ENCODE measurements at regions not wholly inside any gene's neighbourhood (a gene's known extent, or its start where the extent isn't known, plus 50 kb on each side); places are given as distances from the start of the nearest gene placed in this dataset.
A peak's percentile ranks its signal among the peaks of the same experiment; 100 is the strongest.

DNA sequence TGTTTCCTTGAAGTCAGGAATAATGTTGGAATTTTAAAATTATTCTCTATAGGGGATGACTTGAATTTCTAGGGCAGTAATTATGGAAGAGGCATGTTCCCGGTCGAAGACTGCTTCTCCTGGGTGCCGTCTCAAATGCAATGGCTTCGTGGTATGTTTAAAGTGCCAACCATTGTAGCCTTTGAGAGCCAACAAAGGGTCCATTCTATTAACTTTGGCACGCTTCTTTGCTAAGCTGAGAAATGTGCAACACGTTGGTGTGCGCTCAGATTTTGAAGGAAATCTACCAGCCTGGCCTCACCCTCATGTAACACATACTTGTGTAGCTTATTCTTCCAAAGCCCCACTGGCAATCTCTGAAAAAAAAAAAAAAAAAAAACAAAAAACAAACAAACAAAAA, 221.2 kb upstream of the ANKH start:
- TF ChIP-seq, protein P1, sequence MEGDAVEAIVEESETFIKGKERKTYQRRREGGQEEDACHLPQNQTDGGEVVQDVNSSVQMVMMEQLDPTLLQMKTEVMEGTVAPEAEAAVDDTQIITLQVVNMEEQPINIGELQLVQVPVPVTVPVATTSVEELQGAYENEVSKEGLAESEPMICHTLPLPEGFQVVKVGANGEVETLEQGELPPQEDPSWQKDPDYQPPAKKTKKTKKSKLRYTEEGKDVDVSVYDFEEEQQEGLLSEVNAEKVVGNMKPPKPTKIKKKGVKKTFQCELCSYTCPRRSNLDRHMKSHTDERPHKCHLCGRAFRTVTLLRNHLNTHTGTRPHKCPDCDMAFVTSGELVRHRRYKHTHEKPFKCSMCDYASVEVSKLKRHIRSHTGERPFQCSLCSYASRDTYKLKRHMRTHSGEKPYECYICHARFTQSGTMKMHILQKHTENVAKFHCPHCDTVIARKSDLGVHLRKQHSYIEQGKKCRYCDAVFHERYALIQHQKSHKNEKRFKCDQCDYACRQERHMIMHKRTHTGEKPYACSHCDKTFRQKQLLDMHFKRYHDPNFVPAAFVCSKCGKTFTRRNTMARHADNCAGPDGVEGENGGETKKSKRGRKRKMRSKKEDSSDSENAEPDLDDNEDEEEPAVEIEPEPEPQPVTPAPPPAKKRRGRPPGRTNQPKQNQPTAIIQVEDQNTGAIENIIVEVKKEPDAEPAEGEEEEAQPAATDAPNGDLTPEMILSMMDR (conservative IDR thresholded peaks at IDR 0.05; ENCODE audit: low read length): no peak
- H3K4me3 ChIP-seq (ENCODE audit: low read length): no peak overlapping the region

DNA sequence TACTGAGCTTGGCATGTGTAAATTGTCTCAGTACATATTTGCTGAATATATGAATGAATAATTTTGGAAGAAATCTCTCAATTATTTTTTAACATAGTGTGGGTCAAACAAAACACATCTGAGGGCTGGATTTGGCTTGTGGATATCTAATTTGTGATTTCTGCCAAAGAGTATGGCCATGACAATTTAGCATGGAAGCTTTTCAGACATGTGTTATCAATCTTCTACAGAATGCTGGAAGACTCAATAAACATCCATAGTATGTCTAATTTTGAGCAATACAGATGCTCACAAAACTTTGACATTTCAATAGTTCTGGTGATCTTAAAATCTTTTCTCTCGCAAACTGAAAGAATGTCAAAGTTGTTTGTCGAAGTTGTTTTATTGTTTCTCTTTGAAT, 214.1 kb upstream of the ANKH start:
- TF ChIP-seq, protein P1 (conservative IDR thresholded peaks at IDR 0.05; ENCODE audit: low read length): no peak
- no peak for DNase-seq (ENCODE audit: low read depth)
- H3K4me3 ChIP-seq (ENCODE audit: low read length): no peak overlapping the region

More for the DNA sequence above, 221.2 kb upstream of the ANKH start:
- no peak for DNase-seq (ENCODE audit: low read depth)

- no peak for DNase-seq (ENCODE audit: low read depth)
- H3K4me3 ChIP-seq (ENCODE audit: low read length): no peak overlapping the region
- TF ChIP-seq, protein P1 (conservative IDR thresholded peaks at IDR 0.05; ENCODE audit: low read length): no peak
These were observed 210.5 kb upstream of the ANKH start for GRCh38 chr5:15082096-15082495.

GRCh38 chr5:15080219-15080618, 208.6 kb upstream of the ANKH start:
- TF ChIP-seq, protein P1 (conservative IDR thresholded peaks at IDR 0.05; ENCODE audit: low read length): no peak
- no peak overlapping the region for H3K4me3 ChIP-seq (ENCODE audit: low read length)
- DNase-seq (ENCODE audit: low read depth): no peak

- TF ChIP-seq, protein P1 (conservative IDR thresholded peaks at IDR 0.05; ENCODE audit: low read length): no peak
- no peak overlapping the region for H3K4me3 ChIP-seq (ENCODE audit: low read length)
- DNase-seq (ENCODE audit: low read depth): no peak
These were observed 208.0 kb upstream of the ANKH start for GRCh38 chr5:15079566-15079965.

DNA sequence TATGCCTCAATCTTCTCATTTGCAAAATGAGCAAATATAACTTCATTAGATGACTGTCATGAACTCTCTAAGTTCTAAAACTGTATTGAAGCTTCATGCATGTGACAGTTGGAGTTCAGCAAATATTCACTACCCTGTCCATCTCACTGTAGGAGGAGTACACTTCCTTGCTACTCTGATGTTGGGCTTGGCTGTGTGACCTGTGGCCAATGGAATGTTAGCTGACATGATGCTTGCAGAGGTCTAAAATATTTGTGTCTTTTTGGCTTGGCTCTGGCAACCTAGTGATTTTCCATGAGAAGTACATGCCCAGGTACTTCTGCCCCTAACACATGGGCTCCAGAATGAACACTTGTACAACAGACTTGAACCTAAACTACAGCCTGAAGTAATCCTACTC, 203.1 kb upstream of the ANKH start:
- TF ChIP-seq, protein P1 (conservative IDR thresholded peaks at IDR 0.05; ENCODE audit: low read length): no peak
- peak; percentile 20 for DNase-seq (ENCODE audit: low read depth)
- no peak overlapping the region for H3K4me3 ChIP-seq (ENCODE audit: low read length)

GRCh38 chr5:15073453-15073852, 201.9 kb upstream of the ANKH start:
- TF ChIP-seq, protein P1 (conservative IDR thresholded peaks at IDR 0.05; ENCODE audit: low read length): no peak
- H3K4me3 ChIP-seq (ENCODE audit: low read length): no peak overlapping the region
- DNase-seq (ENCODE audit: low read depth): no peak

Measured in AG10803 (cell line).